ENCODE measurements at regions not wholly inside any gene's neighbourhood (a gene's known extent, or its start where the extent isn't known, plus 50 kb on each side); places are given as distances from the start of the nearest gene placed in this dataset.

GRCh38 chr6:19465760-19466159 lies 371.4 kb upstream of the ID4 start:
- TF ChIP-seq GATA3 (IDR thresholded peaks at IDR 0.05; ENCODE audit: low read depth, low read length), result no peak
- TF ChIP-seq GATA2 (IDR thresholded peaks at IDR 0.05; ENCODE audit: low read depth, low read length), result no peak

GRCh38 chr6:19470333-19470732 lies 366.8 kb upstream of the ID4 start:
- no peak for TF ChIP-seq GATA2 (IDR thresholded peaks at IDR 0.05; ENCODE audit: low read depth, low read length)
- no peak for TF ChIP-seq GATA3 (IDR thresholded peaks at IDR 0.05; ENCODE audit: low read depth, low read length)

- TF ChIP-seq GATA3 (IDR thresholded peaks at IDR 0.05; ENCODE audit: low read depth, low read length) (no peak), GATA2 (IDR thresholded peaks at IDR 0.05; ENCODE audit: low read depth, low read length) (no peak)
Observed at GRCh38 chr6:19472153-19472552, 365.0 kb upstream of the ID4 start.

- TF ChIP-seq GATA2 (IDR thresholded peaks at IDR 0.05; ENCODE audit: low read depth, low read length) (no peak), GATA3 (IDR thresholded peaks at IDR 0.05; ENCODE audit: low read depth, low read length) (no peak)
Observed at GRCh38 chr6:19472850-19473249, 364.3 kb upstream of the ID4 start.

GRCh38 chr6:19477563-19477962 lies 359.6 kb upstream of the ID4 start:
- TF ChIP-seq GATA3 (IDR thresholded peaks at IDR 0.05; ENCODE audit: low read depth, low read length) (no peak), GATA2 (IDR thresholded peaks at IDR 0.05; ENCODE audit: low read depth, low read length) (no peak)

- TF ChIP-seq GATA2 (IDR thresholded peaks at IDR 0.05; ENCODE audit: low read depth, low read length), result no peak
Observed at GRCh38 chr6:19478273-19478672, 358.9 kb upstream of the ID4 start.

GRCh38 chr6:19478992-19479391 lies 358.2 kb upstream of the ID4 start:
- TF ChIP-seq GATA2 (IDR thresholded peaks at IDR 0.05; ENCODE audit: low read depth, low read length) (no peak), GATA3 (IDR thresholded peaks at IDR 0.05; ENCODE audit: low read depth, low read length) (no peak)

- no peak for TF ChIP-seq GATA2 (IDR thresholded peaks at IDR 0.05; ENCODE audit: low read depth, low read length)
Observed at GRCh38 chr6:19479551-19479950, 357.6 kb upstream of the ID4 start.

- TF ChIP-seq GATA2 (IDR thresholded peaks at IDR 0.05; ENCODE audit: low read depth, low read length) (no peak), GATA3 (IDR thresholded peaks at IDR 0.05; ENCODE audit: low read depth, low read length) (no peak)
Observed at GRCh38 chr6:19492636-19493405, 344.3 kb upstream of the ID4 start.

GRCh38 chr6:19501737-19502245 lies 335.4 kb upstream of the ID4 start:
- TF ChIP-seq GATA3 (IDR thresholded peaks at IDR 0.05; ENCODE audit: low read depth, low read length), result no peak
- TF ChIP-seq GATA2 (IDR thresholded peaks at IDR 0.05; ENCODE audit: low read depth, low read length), result no peak

GRCh38 chr6:19502301-19502700 lies 334.9 kb upstream of the ID4 start:
- no peak for TF ChIP-seq GATA3 (IDR thresholded peaks at IDR 0.05; ENCODE audit: low read depth, low read length)
- no peak for TF ChIP-seq GATA2 (IDR thresholded peaks at IDR 0.05; ENCODE audit: low read depth, low read length)

- TF ChIP-seq GATA2 (IDR thresholded peaks at IDR 0.05; ENCODE audit: low read depth, low read length) (no peak), GATA3 (IDR thresholded peaks at IDR 0.05; ENCODE audit: low read depth, low read length) (no peak)
Observed at GRCh38 chr6:19515939-19516338, 321.2 kb upstream of the ID4 start.

GRCh38 chr6:19519941-19520340 lies 317.2 kb upstream of the ID4 start:
- TF ChIP-seq GATA2 (IDR thresholded peaks at IDR 0.05; ENCODE audit: low read depth, low read length) (no peak), GATA3 (IDR thresholded peaks at IDR 0.05; ENCODE audit: low read depth, low read length) (no peak)

- TF ChIP-seq GATA3 (IDR thresholded peaks at IDR 0.05; ENCODE audit: low read depth, low read length) (no peak), GATA2 (IDR thresholded peaks at IDR 0.05; ENCODE audit: low read depth, low read length) (no peak)
Observed at GRCh38 chr6:19524366-19525186, 312.6 kb upstream of the ID4 start.

- TF ChIP-seq GATA3 (IDR thresholded peaks at IDR 0.05; ENCODE audit: low read depth, low read length) (no peak), GATA2 (IDR thresholded peaks at IDR 0.05; ENCODE audit: low read depth, low read length) (no peak)
Observed at GRCh38 chr6:19525673-19526072, 311.5 kb upstream of the ID4 start.
